AG10803 (cell line): ENCODE measurements at regions not wholly inside any gene's neighbourhood (a gene's known extent, or its start where the extent isn't known, plus 50 kb on each side); places are given as distances from the start of the nearest gene placed in this dataset.

Experiments
- DNase-seq: peaks from one replicate; pipeline ENCODE4 v3.0.0; 2010; ENCODE audit warnings: low read depth
- H3K4me3 ChIP-seq: 2 replicates; pipeline ENCODE4 v1.5.1; 2011; ENCODE audit warnings: mild to moderate bottlenecking, low read length, control low read depth
- CTCF ChIP-seq: conservative IDR thresholded peaks from 2 replicates; pipeline ENCODE4 v1.5.1; 2011; ENCODE audit warnings: mild to moderate bottlenecking, low read length, control low read depth, inconsistent platforms

- no peak for DNase-seq
- no peak overlapping the region for H3K4me3 ChIP-seq
- TF ChIP-seq CTCF, result no peak
Measured at GRCh38 chr1:69045572-69045971, 522.1 kb upstream of the LRRC7 start.

- H3K4me3 ChIP-seq, result no peak overlapping the region
- TF ChIP-seq CTCF, result no peak
- peak; percentile 9 for DNase-seq
Measured at GRCh38 chr1:69055194-69055593, 512.5 kb upstream of the LRRC7 start.

DNA sequence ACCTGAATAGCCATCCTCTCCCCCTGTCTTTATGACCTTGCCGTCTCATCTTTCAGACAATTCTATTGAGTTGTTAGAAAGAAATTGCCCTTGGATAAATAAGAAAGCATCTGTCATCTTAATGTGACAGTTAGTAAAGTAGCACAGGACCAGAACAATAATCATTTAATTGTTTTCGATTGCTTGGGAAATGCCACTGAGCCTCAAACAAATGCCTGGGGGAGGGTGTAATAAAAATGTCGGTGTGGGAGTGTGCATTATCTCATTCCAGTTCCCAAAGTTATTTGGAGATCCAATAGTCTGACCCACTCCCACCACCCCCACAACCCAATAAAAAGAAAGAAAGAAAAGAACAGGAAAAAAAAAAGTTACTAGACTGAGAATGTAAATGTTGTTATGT lies 509.3 kb upstream of the LRRC7 start:
- no peak for TF ChIP-seq CTCF
- H3K4me3 ChIP-seq, result no peak overlapping the region
- DNase-seq, result no peak

GRCh38 chr1:69070660-69071373 lies 496.9 kb upstream of the LRRC7 start:
- TF ChIP-seq CTCF, result no peak
- H3K4me3 ChIP-seq, result no peak overlapping the region
- DNase-seq, result no peak

DNA sequence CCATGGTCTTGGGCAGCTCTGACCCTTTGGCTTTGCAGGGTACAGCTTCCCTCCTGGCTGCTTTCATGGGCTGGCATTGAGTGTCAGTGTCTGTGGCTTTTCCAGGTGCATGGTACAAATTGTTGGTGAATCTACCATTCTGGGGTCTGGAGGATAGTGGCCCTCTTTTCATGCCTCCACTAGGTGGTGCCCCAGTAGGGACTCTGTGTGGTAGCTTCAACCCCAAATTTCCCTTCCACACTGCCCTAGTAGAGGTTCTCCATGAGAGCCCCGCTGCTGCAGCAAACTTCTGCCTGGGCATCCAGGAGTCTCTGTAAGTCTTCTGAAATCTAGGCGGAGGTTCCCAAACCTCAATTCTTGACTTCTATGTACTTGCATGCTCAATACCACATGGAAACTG lies 494.5 kb upstream of the LRRC7 start:
- no peak for DNase-seq
- no peak overlapping the region for H3K4me3 ChIP-seq
- TF ChIP-seq CTCF, result no peak

GRCh38 chr1:69076631-69077030 lies 491.1 kb upstream of the LRRC7 start:
- no peak for TF ChIP-seq CTCF
- no peak for DNase-seq
- no peak overlapping the region for H3K4me3 ChIP-seq

DNA sequence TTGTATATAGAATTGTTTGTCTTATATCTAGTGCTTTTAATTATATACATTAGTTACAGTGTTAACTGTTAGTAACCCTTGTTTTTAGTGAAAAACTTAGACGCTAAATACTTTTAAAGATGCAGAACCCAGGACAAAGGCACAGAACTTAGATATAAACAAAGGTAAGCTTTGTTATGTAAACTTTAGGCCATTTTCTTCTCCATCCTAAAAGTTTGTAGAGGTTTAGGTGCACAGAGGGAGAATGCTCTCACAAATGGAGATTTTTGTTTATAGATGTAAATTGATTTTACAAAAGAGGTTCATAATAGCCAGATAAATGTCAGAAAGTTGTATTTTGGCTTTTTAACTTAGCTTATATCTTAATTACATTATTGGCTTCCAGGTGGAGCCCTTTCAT lies 490.5 kb upstream of the LRRC7 start:
- no peak for TF ChIP-seq CTCF
- DNase-seq, result no peak
- no peak overlapping the region for H3K4me3 ChIP-seq
